GM23248 (cell line): ENCODE measurements at regions not wholly inside any gene's neighbourhood (a gene's known extent, or its start where the extent isn't known, plus 50 kb on each side); places are given as distances from the start of the nearest gene placed in this dataset.

Source experiments
- EZH2 ChIP-seq: fragments of 200-600 bp; sonication (generic); IDR thresholded peaks from 2 replicates; pipeline ENCODE4 v1.6.1; 2018; ENCODE audit warnings: antibody characterized with exemption, mild to moderate bottlenecking; ENCODE audit not compliant: insufficient read depth, poor library complexity, severe bottlenecking
- EZH2phosphoT487 ChIP-seq: fragments of 200-600 bp; sonication (generic); IDR thresholded peaks from 2 replicates; pipeline ENCODE4 v1.6.1; 2018; ENCODE audit warnings: antibody characterized with exemption, moderate library complexity, mild to moderate bottlenecking, low read depth; ENCODE audit not compliant: insufficient read depth

GRCh38 chr2:136254681-136255080 lies 136.7 kb upstream of the CXCR4 start:
- no peak for TF ChIP-seq EZH2phosphoT487
- TF ChIP-seq EZH2: no peak
